ENCODE measurements at regions not wholly inside any gene's neighbourhood (a gene's known extent, or its start where the extent isn't known, plus 50 kb on each side); places are given as distances from the start of the nearest gene placed in this dataset.

GRCh38 chr11:90343673-90344072, 120.8 kb upstream of the CHORDC1 start:
- Histone ChIP-seq H3K4me1 (ENCODE audit: insufficient read depth) (no peaks in the 10 kb centered on the region), H3K27ac (no peak overlapping the region), H3K36me3 (no peaks in the 10 kb centered on the region), H3K4me3 (no peak overlapping the region), H3K9me3 (no peaks in the 10 kb centered on the region), H3K27me3 (no peaks in the 10 kb centered on the region)
- TF ChIP-seq POLR2A (IDR thresholded peaks at IDR 0.05), result no peak
- DNase-seq, result no peak
- intact Hi-C loops (cut with DNase I), result no loop called here
- WGBS, 3 donors, result 47 to 49% (median 48%) methylated on average over 2 of the region's 2 CpGs

DNA sequence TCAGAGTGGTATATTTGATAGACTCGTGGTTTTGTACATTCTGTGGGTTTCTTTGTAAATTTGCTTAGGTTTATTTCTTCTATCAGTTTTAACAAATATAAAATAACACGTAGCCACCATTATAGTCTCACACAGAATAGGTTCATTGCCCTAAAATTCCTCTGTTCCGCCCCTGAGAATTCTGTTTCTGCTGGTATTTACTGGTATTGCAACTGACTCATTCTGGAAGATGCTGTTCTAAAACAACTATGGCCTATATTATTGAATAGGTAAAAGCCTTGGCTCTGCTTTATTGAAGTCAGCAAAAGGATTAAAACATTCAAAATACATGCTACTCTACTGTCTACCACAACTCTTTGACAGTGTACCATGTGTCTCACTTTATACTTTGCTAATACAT, 119.1 kb upstream of the CHORDC1 start:
- H3K27ac ChIP-seq, result no peak overlapping the region
- H3K27me3 ChIP-seq, result no peaks in the 10 kb centered on the region
- no peaks in the 10 kb centered on the region for H3K4me1 ChIP-seq (ENCODE audit: insufficient read depth)
- intact Hi-C loops (cut with DNase I), result no loop called here
- H3K9me3 ChIP-seq, result no peaks in the 10 kb centered on the region
- no peaks in the 10 kb centered on the region for H3K36me3 ChIP-seq
- no peak overlapping the region for H3K4me3 ChIP-seq
- 79 to 87% (median 82%) methylated on average over 3 of the region's 3 CpGs for WGBS, 3 donors
- TF ChIP-seq POLR2A (IDR thresholded peaks at IDR 0.05) (no peak), EP300 (IDR thresholded peaks at IDR 0.05) (no peak), CTCF (IDR thresholded peaks at IDR 0.05) (no peak)
- DNase-seq, result no peak

DNA sequence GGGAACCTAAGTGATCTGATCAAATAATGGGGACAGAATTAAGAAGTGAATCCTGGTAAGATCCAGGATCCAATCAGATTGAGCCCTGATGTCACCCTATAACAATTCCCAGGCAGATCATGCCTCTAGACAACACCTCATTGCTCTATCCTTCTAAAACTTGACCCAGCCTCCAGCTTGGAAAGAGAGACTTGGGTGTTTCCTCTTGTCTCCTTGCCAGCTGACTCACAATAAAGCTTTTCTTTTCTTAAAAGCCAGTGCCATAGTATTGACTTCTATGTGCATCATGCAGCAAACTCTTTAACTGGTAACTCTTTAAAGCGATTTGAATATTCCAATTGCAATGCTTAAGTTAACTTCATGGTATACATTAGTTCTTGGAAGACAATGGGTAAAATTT, 109.6 kb upstream of the CHORDC1 start:
- intact Hi-C loops (cut with DNase I), result no loop called here
- H3K27ac ChIP-seq, result no peak overlapping the region
- H3K36me3 ChIP-seq, result no peaks in the 10 kb centered on the region
- WGBS, 3 donors, result 96 to 98% (median 96%) methylated on average over 1 of the region's 1 CpG
- DNase-seq, result no peak
- H3K4me1 ChIP-seq (ENCODE audit: insufficient read depth), result no peaks in the 10 kb centered on the region
- no peaks in the 10 kb centered on the region for H3K9me3 ChIP-seq
- no peak overlapping the region for H3K4me3 ChIP-seq
- TF ChIP-seq CTCF (IDR thresholded peaks at IDR 0.05) (no peak), POLR2A (IDR thresholded peaks at IDR 0.05) (no peak), EP300 (IDR thresholded peaks at IDR 0.05) (no peak)
- H3K27me3 ChIP-seq, result peaks cover 3% of the 10 kb centered on the region

GRCh38 chr11:90330632-90331031, 107.8 kb upstream of the CHORDC1 start:
- WGBS, 3 donors, result 91 to 95% (median 95%) methylated on average over 2 of the region's 2 CpGs
- Histone ChIP-seq H3K36me3 (no peaks in the 10 kb centered on the region), H3K4me1 (ENCODE audit: insufficient read depth) (no peaks in the 10 kb centered on the region), H3K9me3 (no peaks in the 10 kb centered on the region), H3K27ac (no peak overlapping the region), H3K4me3 (no peak overlapping the region), H3K27me3 (peaks cover 3% of the 10 kb centered on the region)
- no peak for DNase-seq
- TF ChIP-seq POLR2A (IDR thresholded peaks at IDR 0.05) (no peak), CTCF (IDR thresholded peaks at IDR 0.05) (no peak), EP300 (IDR thresholded peaks at IDR 0.05) (no peak)
- intact Hi-C loops (cut with DNase I), result no loop called here

DNA sequence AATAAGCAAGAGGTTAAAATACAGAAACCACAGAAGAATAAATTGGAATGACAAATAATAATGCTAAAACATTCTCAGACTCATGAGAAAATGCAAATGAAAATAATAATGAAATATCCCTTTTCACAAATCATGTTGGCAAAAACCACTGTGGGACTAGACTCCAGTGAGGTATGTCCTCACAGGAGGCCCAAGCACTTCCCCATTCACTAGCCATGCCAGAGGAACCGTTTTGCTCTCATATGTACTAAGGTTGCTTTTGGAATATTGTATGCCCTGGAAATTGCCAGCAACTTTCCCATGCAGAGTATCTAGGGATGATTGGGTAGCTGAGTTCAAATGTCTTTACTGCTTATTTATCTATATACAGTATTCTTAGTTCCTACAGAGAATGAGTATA, 106.2 kb upstream of the CHORDC1 start:
- WGBS, 3 donors, result 59 to 73% (median 71%) methylated on average over 1 of the region's 1 CpG
- intact Hi-C loops (cut with DNase I), result no loop called here
- no peak for DNase-seq
- TF ChIP-seq POLR2A (IDR thresholded peaks at IDR 0.05) (no peak), EP300 (IDR thresholded peaks at IDR 0.05) (no peak), CTCF (IDR thresholded peaks at IDR 0.05) (no peak)
- no peak overlapping the region for H3K4me3 ChIP-seq
- no peaks in the 10 kb centered on the region for H3K4me1 ChIP-seq (ENCODE audit: insufficient read depth)
- no peak overlapping the region for H3K27ac ChIP-seq
- H3K36me3 ChIP-seq, result no peaks in the 10 kb centered on the region
- H3K27me3 ChIP-seq, result no peaks in the 10 kb centered on the region
- H3K9me3 ChIP-seq, result no peaks in the 10 kb centered on the region

All from ovary (tissue), 7 donors.